Esophagus muscularis mucosa (tissue), 3 donors: ENCODE measurements at regions not wholly inside any gene's neighbourhood (a gene's known extent, or its start where the extent isn't known, plus 50 kb on each side); places are given as distances from the start of the nearest gene placed in this dataset.
"Not testable (repeated sequence)": the region's sequence is repeated elsewhere in the genome, so short reads cannot be mapped to it uniquely, and the experiment has no call there.

Experiments
- CTCF ChIP-seq, 3 experiments: fragments of 200-600 bp in 2 of 3; fragments of 450-650 bp in 1 of 3; sonication (generic) in 2 of 3; IDR thresholded peaks; one replicate each; pipeline ENCODE4 v1.5.1; 2017 to 2019; ENCODE audit warnings: antibody characterized with exemption in 3 of 3, mild to moderate bottlenecking in 2 of 3, moderate library complexity in 1 of 3
- POLR2AphosphoS5 ChIP-seq, 2 donors: sonication (generic); formaldehyde crosslinking; IDR thresholded peaks; one replicate each; pipeline ENCODE4 v1.6.1; 2017; ENCODE audit warnings: antibody characterized with exemption in 2 of 2

GRCh38 chr18:10134749-10135148, 220.9 kb downstream of the VAPA start:
- not testable (repeated sequence) for TF ChIP-seq CTCF, POLR2AphosphoS5 (IDR thresholded peaks at IDR 0.05)
